ENCODE measurements at regions not wholly inside any gene's neighbourhood (a gene's known extent, or its start where the extent isn't known, plus 50 kb on each side); places are given as distances from the start of the nearest gene placed in this dataset.

DNA sequence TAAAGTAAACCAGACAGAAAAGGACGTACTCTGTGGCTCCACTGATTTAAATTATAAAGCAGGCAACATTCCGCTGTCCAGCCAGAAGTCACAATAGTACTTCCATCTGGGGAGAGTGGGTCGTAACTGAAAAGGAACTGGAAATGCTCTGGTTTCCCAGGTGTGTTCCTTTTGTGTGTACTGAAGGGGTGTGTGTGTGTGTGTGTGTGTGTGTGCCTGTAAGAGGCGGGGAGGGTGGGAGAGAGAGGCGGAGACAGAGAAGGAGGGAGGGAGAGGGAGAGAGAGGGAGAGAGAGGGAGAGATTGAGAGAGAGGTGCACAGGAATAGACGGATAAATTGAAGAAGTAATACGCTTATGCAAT, 178.4 kb upstream of the ZNF184 start:
- TF ChIP-seq PATZ1 (CRISPR knock-in tag; IDR thresholded peaks at IDR 0.05; ENCODE audit: borderline replicate concordance) (no peak), ZFP3 (CRISPR knock-in tag; IDR thresholded peaks at IDR 0.05) (no peak), ZFP30 (CRISPR knock-in tag; IDR thresholded peaks at IDR 0.05) (no peak)
